Panc1 (cell line): ENCODE measurements at regions not wholly inside any gene's neighbourhood (a gene's known extent, or its start where the extent isn't known, plus 50 kb on each side); places are given as distances from the start of the nearest gene placed in this dataset.

ENCODE experiments used
- ATAC-seq: fragments of 200-7000 bp; cut with Tn5 transposase; 2 replicates; pipeline ENCODE4 v1.9.1; 2020; ENCODE audit warnings: mild to moderate bottlenecking, moderate library complexity
- BruUV-seq: library from RNA; stranded (reverse); fragments of 400-500 nt; replicated peaks from 2 replicates; lab custom pipeline; 2021; lab: Mats Ljungman, UMichigan
- CTCF ChIA-PET: fragments of 300-600 bp; sonication (Branson Sonifier 250); formaldehyde crosslinking; loops from one replicate; lab custom pipeline; 2022; ENCODE audit warnings: antibody characterized with exemption; lab: Charles Lee
- POLR2A ChIA-PET: fragments of 300-600 bp; sonication (Branson Sonifier 250); formaldehyde crosslinking; loops from one replicate; lab custom pipeline; 2022; ENCODE audit warnings: antibody characterized with exemption; lab: Charles Lee
- DNase-seq: peaks from one replicate; pipeline ENCODE4 v3.0.0-alpha.2; 2010; ENCODE audit warnings: low read depth, low spot score
- H3K27ac ChIP-seq: 2 replicates; pipeline ENCODE4 v1.5.1; 2011; ENCODE audit warnings: mild to moderate bottlenecking, low read length, inconsistent platforms
- H3K27me3 ChIP-seq: fragments of 200-500 bp; sonication (Bioruptor generic); 2 replicates; pipeline ENCODE4 v1.6.0; 2014; ENCODE audit warnings: low read length, inconsistent platforms; ENCODE audit not compliant: control insufficient read depth, insufficient read depth
- H3K36me3 ChIP-seq: fragments of 200-500 bp; sonication (Bioruptor generic); 2 replicates; pipeline ENCODE4 v1.5.1; 2014; ENCODE audit warnings: inconsistent platforms, mild to moderate bottlenecking, low read length, moderate library complexity; ENCODE audit not compliant: control insufficient read depth, insufficient read depth
- H3K4me1 ChIP-seq: 2 replicates; pipeline ENCODE4 v1.5.1; 2011; ENCODE audit warnings: inconsistent platforms, mild to moderate bottlenecking, low read length, moderate library complexity; ENCODE audit not compliant: control insufficient read depth, insufficient read depth
- H3K4me3 ChIP-seq, 2 experiments: 2 replicates each; pipeline ENCODE4 v1.5.1; 2011 to 2012; ENCODE audit warnings: low read depth in 2 of 2, low read length in 2 of 2, mild to moderate bottlenecking in 2 of 2, inconsistent platforms in 1 of 2, moderate library complexity in 1 of 2
- H3K9me3 ChIP-seq: fragments of 200-500 bp; sonication (Bioruptor generic); 2 replicates; pipeline ENCODE4 v1.5.1; 2014; ENCODE audit warnings: low read depth, mild to moderate bottlenecking, inconsistent platforms, low read length, moderate library complexity; ENCODE audit not compliant: control insufficient read depth, insufficient read depth
- CTCF ChIP-seq: fragments of 450-650 bp; IDR thresholded peaks from 2 replicates; pipeline ENCODE4 v1.5.1; 2017; ENCODE audit warnings: mild to moderate bottlenecking
- POLR2AphosphoS5 ChIP-seq: IDR thresholded peaks from 2 replicates; pipeline ENCODE4 v1.6.1; 2012; ENCODE audit warnings: mild to moderate bottlenecking, low read depth, low read length, moderate library complexity
- REST ChIP-seq, 2 experiments: IDR thresholded peaks; 2 replicates each; pipeline ENCODE4 v1.6.1; 2011 to 2012; ENCODE audit warnings: low read depth in 2 of 2, control low read depth in 1 of 2, low read length in 1 of 2, mild to moderate bottlenecking in 1 of 2, moderate library complexity in 1 of 2; ENCODE audit not compliant: insufficient read depth in 1 of 2
- SIN3A ChIP-seq: IDR thresholded peaks from 2 replicates; pipeline ENCODE4 v1.6.1; 2012; ENCODE audit warnings: low read depth, mild to moderate bottlenecking, low read length, moderate library complexity, borderline replicate concordance; ENCODE audit not compliant: insufficient read depth
- TCF7L2 ChIP-seq: IDR thresholded peaks from 2 replicates; pipeline ENCODE4 v1.6.1; 2011; ENCODE audit warnings: mild to moderate bottlenecking, low read depth, low read length, inconsistent platforms
- in situ Hi-C: cut with HindIII; loops from 2 replicates; pipeline ENCODE4 v1.10.0; 2016; ENCODE audit warnings: low sequenced_read_pairs, low pct_unique_long_range_greater_than_20kb
- intact Hi-C: fragments of 100-400 bp; cut with micrococcal nuclease; formaldehyde crosslinking; loops from one replicate; pipeline ENCODE4 v1.10.0; 2022; ENCODE audit not compliant: unreplicated experiment

GRCh38 chr9:126155756-126156664 is 170.6 kb upstream of the MVB12B start:
- H3K27me3 ChIP-seq: no peaks in the 10 kb centered on the region
- POLR2A ChIA-PET: no interaction called here
- TF ChIP-seq POLR2AphosphoS5: no peak
- no peak for TF ChIP-seq CTCF
- TF ChIP-seq SIN3A: no peak
- no peak for TF ChIP-seq TCF7L2
- no peak for TF ChIP-seq REST (IDR thresholded peaks at IDR 0.05; ENCODE audit: insufficient read depth in 1 of 2, low read depth in 2 of 2, low read length in 1 of 2)
- in situ Hi-C loops (no loop called here), intact Hi-C loops (no loop called here)
- DNase-seq (no peak), ATAC-seq (no peak)
- no peaks in the 10 kb centered on the region for H3K36me3 ChIP-seq
- H3K27ac ChIP-seq: no peak overlapping the region
- no peak overlapping the region for H3K4me3 ChIP-seq
- BruUV-seq: no TSS peak
- H3K9me3 ChIP-seq: no peaks in the 10 kb centered on the region
- CTCF ChIA-PET: no interaction called here
- H3K4me1 ChIP-seq: no peaks in the 10 kb centered on the region

- TF ChIP-seq CTCF (no peak), TCF7L2 (no peak), POLR2AphosphoS5 (no peak), REST (IDR thresholded peaks at IDR 0.05; ENCODE audit: insufficient read depth in 1 of 2, low read depth in 2 of 2, low read length in 1 of 2) (no peak), SIN3A (no peak)
- Histone ChIP-seq H3K36me3 (no peaks in the 10 kb centered on the region), H3K4me3 (no peak overlapping the region), H3K9me3 (no peaks in the 10 kb centered on the region), H3K4me1 (no peaks in the 10 kb centered on the region), H3K27me3 (no peaks in the 10 kb centered on the region), H3K27ac (no peak overlapping the region)
- ChIA-PET POLR2A (no interaction called here), CTCF (no interaction called here)
- intact Hi-C loops (no loop called here), in situ Hi-C loops (no loop called here)
- ATAC-seq: no peak
- no peak for DNase-seq
- BruUV-seq: no TSS peak
Measured at GRCh38 chr9:126156898-126157297, 169.7 kb upstream of the MVB12B start.
